ENCODE measurements at regions not wholly inside any gene's neighbourhood (a gene's known extent, or its start where the extent isn't known, plus 50 kb on each side); places are given as distances from the start of the nearest gene placed in this dataset.

GRCh38 chr10:71137701-71138100, 74.7 kb upstream of the UNC5B start:
- no peak for TF ChIP-seq CTCF (IDR thresholded peaks at IDR 0.05)
- no peak for TF ChIP-seq ZFX (IDR thresholded peaks at IDR 0.05; ENCODE audit: borderline replicate concordance)
